ENCODE measurements at regions not wholly inside any gene's neighbourhood (a gene's known extent, or its start where the extent isn't known, plus 50 kb on each side); places are given as distances from the start of the nearest gene placed in this dataset.
"Not testable (repeated sequence)": the region's sequence is repeated elsewhere in the genome, so short reads cannot be mapped to it uniquely, and the experiment has no call there.

DNA sequence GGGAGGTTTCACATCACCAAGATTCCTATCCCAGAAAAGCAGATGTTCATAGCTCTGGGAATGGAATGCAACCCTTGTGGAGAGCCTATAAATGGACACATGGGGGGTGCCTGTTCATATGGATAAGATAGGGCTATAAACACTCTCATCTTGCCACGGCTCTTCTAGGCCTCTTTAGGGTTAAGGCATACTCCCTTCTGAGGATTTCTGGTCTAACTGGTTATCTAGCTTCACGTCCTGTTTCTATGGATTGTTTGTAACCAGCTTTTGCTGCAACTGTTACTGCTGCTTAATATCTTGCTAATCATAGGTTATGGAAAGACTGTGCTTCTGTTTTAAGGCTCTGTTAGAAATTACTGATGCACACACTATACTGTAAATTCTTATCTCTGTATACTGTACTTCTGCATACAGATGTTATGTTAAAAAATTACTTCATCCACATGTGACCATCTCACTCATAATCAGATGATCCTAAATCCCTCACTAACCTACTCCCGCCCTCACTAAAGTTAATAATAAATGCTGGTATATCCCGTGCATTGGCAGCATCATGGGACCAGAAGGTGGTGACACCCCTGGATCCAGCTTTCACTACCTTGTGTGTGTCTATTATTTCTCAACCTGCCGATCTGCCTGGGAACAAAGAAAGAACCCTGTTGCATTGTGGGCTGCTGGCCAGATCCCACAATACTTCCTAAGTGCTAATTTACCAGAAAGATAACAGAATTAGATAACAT is 68.7 kb downstream of the PRKAB2 start:
- not testable (repeated sequence) for DNase-seq (ENCODE audit: low read depth in 2 of 2)

GRCh38 chr1:147099192-147099591 is 73.1 kb downstream of the PRKAB2 start:
- DNase-seq (ENCODE audit: low read depth in 2 of 2): no peak

DNA sequence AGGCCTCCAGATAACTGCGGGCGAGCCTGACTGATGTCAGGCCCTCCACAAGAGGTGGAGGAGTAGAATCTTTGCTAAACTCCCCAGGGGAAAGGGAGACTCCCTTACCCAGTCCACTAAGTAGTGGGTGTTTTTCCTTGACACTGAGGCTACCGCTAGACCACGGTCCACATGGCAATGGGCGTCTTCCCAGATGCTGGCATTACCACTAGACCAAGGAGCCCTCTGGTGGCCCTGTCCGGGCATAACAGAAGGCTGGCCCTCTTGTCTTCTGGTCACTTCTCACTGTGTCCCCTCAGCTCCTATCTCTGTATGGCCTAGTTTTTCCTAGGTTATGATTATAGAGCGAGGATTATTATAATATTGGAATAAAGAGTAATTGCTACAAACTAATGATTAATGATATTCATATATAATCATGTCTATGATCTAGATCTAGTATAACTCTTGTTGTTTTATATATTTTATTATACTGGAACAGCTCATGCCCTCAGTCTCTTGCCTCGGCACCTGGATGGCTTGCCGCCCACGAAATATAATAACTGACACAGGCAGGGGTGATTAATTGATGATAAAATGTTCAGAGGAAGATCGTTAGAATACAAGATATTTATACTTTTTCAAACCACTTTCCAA is 73.8 kb downstream of the PRKAB2 start:
- DNase-seq (ENCODE audit: low read depth in 2 of 2): not testable (repeated sequence)

GRCh38 chr1:147095691-147096090 is 76.6 kb downstream of the PRKAB2 start:
- DNase-seq (ENCODE audit: low read depth in 2 of 2): no peak

DNA sequence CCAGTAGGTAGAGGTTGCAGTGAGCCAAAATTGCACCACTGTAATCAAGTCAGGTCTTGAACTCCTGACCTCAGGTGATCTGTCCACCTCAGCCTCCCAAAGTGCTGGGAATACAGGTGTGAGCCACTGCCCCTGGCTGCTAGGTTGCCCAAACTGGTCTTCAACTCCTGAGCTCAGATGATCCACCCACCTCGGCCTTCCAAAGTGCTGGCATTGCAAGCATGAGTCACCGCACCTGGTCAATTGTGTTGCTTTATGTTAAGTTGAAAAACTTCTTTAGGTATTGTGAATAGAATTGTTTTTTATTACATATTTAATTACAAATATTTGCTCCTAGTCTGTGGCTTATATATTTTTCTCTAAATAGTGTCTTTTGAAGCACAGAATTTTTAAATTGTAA is 80.5 kb downstream of the PRKAB2 start:
- DNase-seq (ENCODE audit: low read depth in 2 of 2): no peak

GRCh38 chr1:147089457-147089856 is 82.8 kb downstream of the PRKAB2 start:
- no peak for DNase-seq (ENCODE audit: low read depth in 2 of 2)

DNA sequence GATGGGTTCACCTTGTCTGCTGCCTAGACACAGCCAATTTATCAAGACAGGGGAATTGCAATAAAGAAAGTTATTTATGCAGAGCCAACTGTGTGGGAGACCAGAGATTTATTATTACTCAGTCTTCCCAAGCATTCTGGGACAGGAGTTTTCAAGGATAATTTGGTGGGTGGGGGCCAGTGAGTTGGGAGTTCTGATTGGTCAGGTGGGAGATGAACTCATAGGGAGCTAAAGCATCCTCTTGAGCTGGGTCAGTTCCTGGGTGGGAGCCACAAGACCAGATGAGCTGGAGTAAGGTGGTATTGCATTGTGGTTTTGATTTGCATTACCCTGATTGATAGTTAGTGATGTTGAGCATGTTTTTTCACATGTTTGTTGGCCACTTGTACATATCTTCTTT is 86.1 kb downstream of the PRKAB2 start:
- DNase-seq (ENCODE audit: low read depth in 2 of 2): no peak

DNA sequence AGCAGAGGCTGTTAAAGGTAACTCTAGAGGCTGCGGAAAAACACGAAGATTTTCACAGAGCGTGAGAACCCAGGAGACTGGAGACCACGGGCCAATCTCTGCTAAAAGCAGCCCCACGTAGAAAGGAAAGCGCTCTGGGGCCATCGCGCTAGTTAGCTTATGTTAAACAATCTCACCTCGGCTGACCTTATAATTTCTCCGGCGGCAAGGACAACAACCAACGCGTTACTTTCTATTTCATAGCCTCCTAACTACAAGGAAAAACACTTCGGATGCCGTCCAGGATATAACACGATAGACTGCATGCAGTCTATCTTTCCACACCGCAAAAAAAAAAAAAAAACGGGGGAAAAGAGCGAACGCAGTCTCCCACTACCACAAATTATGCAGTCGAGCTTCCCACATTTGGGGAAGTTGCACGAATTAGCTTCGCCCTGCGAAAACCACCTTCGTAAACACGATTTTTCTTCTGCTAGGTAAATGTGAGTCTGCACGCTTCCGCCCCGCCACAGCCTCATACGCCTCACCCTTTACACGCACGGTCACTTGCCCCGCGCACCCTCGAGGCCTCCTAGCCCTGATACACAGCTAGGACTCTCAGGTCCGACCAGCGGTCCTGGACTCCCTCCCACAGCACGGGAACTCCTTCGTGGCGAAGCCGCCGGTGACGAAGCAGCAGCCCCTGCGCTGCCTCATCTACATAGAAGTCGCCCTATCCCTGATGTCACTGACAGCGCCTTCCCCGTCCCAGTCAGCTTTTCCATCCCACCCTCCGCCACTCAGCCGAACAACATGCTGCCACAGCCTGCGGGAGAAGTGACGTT is 87.8 kb downstream of the PRKAB2 start:
- peak; percentile 59 to 73 for DNase-seq (ENCODE audit: low read depth in 2 of 2)

DNA sequence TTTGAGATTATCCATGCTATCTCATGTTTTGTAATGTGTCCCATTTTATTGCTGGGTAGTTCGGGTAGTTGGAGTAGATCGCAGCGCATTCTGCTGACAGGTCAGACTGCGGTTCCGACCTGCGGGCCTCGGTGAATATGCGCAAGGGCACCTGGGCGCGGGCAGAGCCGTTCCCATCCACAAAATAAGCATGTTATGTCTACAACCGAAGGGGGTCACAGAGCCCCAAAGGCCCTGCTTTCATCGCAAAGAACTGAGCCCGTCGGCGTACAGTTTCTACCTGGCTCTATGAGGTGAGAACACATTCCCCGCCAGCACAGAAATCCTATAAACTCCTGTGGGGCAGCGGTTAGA is 88.4 kb downstream of the PRKAB2 start:
- no peak for DNase-seq (ENCODE audit: low read depth in 2 of 2)

DNA sequence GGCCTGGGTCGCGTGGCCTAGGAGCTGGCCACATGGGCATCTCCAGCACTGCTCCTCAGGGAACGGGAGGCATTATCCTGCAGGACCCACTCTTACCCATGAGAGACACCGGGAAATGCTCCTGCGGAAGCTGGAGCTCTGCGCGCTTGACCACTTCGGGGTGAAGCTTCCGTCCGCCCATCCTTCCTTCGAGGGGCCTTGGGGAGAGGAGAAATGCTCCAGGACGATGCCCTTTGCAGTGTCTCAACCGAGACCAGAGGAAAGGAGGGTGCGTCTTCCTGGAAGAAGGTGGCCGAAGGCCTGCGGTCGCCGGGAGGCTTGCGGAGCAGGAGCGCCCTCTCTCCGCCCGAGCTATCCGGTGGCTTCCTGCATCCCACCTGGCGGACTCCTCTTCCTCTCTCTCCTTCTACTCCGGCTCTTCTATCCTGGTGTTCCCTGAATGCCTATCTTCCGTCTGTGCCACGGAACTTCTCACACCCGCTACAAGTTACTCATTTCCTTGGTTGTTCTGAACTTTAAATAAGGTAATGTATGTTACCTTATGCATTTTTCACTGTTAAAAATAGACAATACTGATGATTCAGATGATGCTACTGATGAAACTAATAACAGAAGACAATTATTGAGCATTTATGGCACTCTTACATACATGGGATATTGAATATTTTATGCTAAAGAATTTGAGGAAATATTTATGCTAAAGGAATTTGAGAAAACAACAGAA is 91.4 kb downstream of the PRKAB2 start:
- DNase-seq (ENCODE audit: low read depth in 2 of 2): no peak

- no peak for DNase-seq (ENCODE audit: low read depth in 2 of 2)
These were observed 92.1 kb downstream of the PRKAB2 start for GRCh38 chr1:147080006-147080661.

- DNase-seq (ENCODE audit: low read depth in 2 of 2): no peak
These were observed 92.8 kb downstream of the PRKAB2 start for GRCh38 chr1:147079400-147080005.

DNA sequence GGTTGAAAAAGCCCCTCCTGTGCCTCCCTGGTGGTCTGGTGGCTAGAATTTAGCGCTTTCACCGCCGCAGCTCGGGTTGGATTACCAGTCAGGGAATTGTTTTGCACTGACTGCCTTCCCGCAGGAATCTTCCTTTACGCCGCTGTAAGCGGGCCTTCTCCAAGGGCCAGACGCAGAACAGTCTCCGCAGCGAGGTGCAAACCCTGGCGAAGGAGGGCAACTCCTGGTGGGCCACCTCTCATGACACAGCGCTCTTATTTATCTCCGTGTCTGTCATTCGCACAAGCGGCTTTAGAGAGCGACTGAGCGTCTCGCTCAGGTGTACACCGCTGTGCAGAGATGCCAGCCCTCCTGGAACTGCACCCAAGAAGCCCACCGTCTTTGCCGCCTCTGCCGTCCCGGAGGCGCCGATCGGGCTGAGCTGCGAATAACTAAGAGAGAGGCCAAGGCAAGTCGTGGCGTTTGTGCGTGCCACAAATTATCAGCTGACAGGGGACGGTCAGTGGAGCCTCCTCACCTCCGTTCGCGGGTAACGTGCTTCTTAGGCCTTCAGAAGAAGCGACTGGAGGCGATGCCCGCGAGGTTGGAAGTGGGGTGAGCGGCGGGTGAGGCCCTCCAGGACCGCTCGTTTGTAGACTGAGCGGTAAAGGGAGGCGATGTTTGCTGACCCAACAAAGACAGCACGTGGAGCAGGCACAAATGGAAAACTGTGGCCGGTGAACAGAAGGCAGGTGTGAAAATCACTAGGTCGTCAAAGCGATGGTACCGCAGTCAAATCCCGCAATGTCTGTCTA is 93.5 kb downstream of the PRKAB2 start:
- DNase-seq (ENCODE audit: low read depth in 2 of 2): no peak

DNA sequence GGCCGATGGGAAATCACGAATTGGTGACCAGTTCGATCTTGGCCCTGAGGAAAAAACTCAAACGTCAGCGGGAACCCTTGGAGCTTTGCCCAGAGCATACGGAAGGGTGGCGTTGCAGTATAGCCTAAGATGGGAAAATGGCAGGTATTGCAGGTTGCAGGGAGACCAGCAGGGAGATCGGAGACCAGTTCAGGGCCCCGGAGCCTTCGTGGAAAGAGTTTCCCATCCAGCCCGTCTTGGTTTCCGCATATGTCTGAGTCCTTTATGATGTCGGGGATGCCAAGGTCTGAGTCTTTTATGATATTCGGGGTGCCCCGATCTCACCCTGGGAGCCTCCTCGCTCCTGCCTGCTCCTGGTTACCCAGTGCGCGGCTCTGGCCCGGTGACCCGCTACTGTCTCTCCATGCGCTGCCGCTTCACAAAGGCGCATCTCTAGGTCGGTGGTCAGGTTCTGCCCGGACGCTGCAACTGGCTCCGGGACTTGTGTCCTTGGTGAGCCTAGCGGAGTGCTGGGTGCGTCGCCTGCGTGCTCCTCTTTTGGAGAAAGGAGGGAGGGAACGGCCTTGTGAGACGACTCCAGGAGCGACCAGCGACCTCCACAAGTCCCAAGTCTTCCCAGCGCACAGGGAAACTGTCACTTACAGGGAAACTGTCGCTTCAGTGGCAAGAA is 94.2 kb downstream of the PRKAB2 start:
- DNase-seq (ENCODE audit: low read depth in 2 of 2): no peak

DNA sequence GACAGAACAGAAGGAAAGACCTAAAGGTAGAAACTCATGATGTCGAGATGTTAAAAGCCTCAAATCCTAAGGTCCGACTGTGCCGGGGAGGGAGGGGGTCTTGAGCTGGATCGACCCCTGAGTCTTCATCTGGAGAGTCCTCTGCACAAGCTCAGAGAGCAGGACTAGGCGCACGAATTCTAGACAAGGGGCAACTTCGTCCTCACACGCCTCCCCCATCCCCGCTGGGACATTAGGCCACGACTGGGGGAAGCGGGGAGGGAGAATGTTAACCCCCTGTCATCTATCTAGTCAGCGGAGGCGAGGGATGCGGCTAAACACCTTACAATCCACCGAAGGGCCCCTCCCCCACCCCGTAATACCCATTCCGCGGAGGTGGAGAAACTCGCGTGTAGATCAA is 94.7 kb downstream of the PRKAB2 start:
- no peak for DNase-seq (ENCODE audit: low read depth in 2 of 2)

- no peak for DNase-seq (ENCODE audit: low read depth in 2 of 2)
These were observed 95.2 kb downstream of the PRKAB2 start for GRCh38 chr1:147077081-147077480.

DNA sequence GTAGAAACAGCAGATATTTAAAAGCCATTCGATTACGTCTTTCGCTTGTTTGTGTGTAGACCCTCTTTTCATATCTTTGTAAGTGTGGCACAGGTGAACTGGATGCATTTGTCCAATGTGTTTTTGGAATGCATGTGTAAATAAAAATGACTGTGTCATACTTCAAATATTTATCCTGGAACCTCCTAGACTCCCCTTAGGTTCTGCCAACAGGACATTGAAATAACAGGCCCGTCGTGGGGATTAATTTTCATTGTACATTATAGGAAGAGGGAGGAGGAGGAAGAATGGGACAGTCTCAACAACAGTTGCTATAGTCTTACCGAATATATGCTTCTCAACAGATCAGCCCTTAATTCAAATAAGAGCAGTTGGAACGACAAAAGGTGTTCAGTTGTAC is 95.8 kb downstream of the PRKAB2 start:
- DNase-seq (ENCODE audit: low read depth in 2 of 2): no peak

DNA sequence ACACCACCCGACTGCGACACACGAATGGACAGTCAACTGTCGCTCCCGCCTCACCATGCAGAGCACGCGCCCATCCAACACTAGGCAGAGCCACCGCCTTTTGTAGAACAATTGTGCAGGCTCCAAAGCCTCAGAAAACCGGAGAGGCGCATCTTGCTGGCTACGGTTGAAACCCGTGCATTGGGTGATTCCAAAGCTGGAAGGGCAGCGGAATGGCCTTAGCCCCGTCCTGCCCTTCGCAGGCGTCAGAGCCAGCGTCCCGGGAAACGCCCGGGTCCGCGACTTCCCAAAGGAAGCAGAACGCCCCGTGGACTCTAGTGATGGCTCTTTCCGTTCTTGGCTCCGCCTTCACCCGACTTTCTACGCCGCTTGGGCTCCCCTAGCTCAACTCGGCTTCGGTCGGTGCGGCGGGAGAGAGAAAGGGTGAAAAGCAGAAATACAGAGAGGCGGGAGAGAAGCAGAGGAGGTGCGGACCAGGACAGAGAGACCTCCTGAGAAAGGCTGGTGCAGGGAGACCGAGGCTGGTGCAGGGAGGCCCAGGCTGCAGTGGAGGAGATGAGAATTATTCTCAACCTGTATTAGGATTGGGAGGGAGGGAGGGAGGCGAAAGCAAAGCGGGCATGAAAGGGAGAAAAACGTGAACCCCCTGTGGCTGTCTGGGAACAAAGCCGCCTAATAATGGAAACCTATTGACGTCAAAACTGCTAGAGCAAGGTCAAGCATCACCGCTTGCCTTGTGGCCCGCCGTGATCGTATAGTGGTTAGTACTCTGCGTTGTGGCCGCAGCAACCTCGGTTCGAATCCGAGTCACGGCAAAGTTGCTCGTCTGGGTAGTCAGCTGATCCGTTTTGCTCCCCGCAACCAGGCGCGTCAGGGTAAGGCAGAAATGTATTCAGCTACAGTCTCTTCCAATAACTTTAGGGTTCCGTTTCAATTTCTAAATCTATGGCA is 99.5 kb downstream of the PRKAB2 start:
- DNase-seq (ENCODE audit: low read depth in 2 of 2): no peak

DNA sequence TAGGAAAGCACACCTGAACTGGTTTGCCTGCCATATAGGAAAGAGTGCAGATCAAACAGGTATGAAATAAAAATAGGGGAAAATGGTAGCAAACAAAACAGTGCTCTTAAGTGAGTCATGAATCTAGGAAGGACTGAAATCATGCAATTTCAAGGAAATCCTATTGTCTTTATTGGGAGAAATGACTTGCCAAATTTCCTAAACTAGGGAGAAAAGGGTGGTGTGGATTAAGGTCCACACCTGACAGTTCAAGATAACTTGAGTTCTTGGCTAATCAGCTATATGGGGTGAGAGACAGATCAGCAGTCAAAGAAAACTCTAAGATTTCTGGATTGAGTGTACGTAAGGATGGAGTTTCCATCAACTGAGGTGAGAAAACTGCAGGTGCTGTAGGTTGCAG is 101.1 kb downstream of the PRKAB2 start:
- DNase-seq (ENCODE audit: low read depth in 2 of 2): no peak
